CD8-positive, alpha-beta memory T cell (primary cell): ENCODE measurements at regions not wholly inside any gene's neighbourhood (a gene's known extent, or its start where the extent isn't known, plus 50 kb on each side); places are given as distances from the start of the nearest gene placed in this dataset.

ENCODE experiments used
- CTCF ChIA-PET: fragments of 350-600 bp; sonication (Branson Sonifier 250); formaldehyde crosslinking; loops from one replicate; lab custom pipeline; 2021; ENCODE audit warnings: antibody characterized with exemption; lab: Charles Lee
- POLR2A ChIA-PET: fragments of 350-600 bp; sonication (Branson Sonifier 250); formaldehyde crosslinking; loops from one replicate; lab custom pipeline; 2021; ENCODE audit warnings: antibody characterized with exemption; lab: Charles Lee
- DNase-seq, 5 donors: peaks; one replicate each; pipeline versions ENCODE4 v3.0.0 to v3.0.0-alpha.2; 2020 to 2022; ENCODE audit warnings: mixed read lengths in 1 of 5
- H3K27ac ChIP-seq: one replicate; pipeline ENCODE4 v1.7.0; 2013; ENCODE audit warnings: low read depth, mild to moderate bottlenecking, low read length, moderate library complexity
- H3K27me3 ChIP-seq: 2 replicates; pipeline ENCODE4 v1.7.0; 2013; ENCODE audit warnings: low read length, mild to moderate bottlenecking; ENCODE audit not compliant: insufficient read depth, poor library complexity, severe bottlenecking
- H3K36me3 ChIP-seq: 2 replicates; pipeline ENCODE4 v1.7.0; 2013; ENCODE audit warnings: mild to moderate bottlenecking, low read length, moderate library complexity; ENCODE audit not compliant: insufficient read depth
- H3K4me1 ChIP-seq: 2 replicates; pipeline ENCODE4 v1.7.0; 2013; ENCODE audit warnings: mild to moderate bottlenecking, low read length, moderate library complexity; ENCODE audit not compliant: insufficient read depth
- H3K4me3 ChIP-seq: 2 replicates; pipeline ENCODE4 v1.7.0; 2013; ENCODE audit warnings: mild to moderate bottlenecking, low read length
- H3K9me3 ChIP-seq: 2 replicates; pipeline ENCODE4 v1.7.0; 2013; ENCODE audit warnings: mild to moderate bottlenecking, low read length
- H3K27ac Mint-ChIP-seq, 8 donors: one replicate each; pipeline ENCODE4 v1.8.0; 2020 to 2021; ENCODE audit warnings: mixed read lengths in 8 of 8, mild to moderate bottlenecking in 6 of 8, inconsistent platforms in 3 of 8, moderate library complexity in 3 of 8
- H3K27me3 Mint-ChIP-seq, 2 donors: one replicate each; pipeline ENCODE4 v1.8.0; 2020 to 2021; ENCODE audit warnings: mixed read lengths in 2 of 2, mild to moderate bottlenecking in 1 of 2, moderate library complexity in 1 of 2
- H3K36me3 Mint-ChIP-seq, 3 donors: one replicate each; pipeline ENCODE4 v1.8.0; 2020 to 2021; ENCODE audit warnings: mixed read lengths in 3 of 3, inconsistent platforms in 1 of 3, mild to moderate bottlenecking in 1 of 3
- H3K4me1 Mint-ChIP-seq, 3 donors: one replicate each; pipeline ENCODE4 v1.8.0; 2020 to 2021; ENCODE audit warnings: mixed read lengths in 3 of 3, inconsistent platforms in 1 of 3, mild to moderate bottlenecking in 1 of 3
- H3K4me3 Mint-ChIP-seq, 7 donors: one replicate each; pipeline ENCODE4 v1.8.0; 2020 to 2021; ENCODE audit warnings: mixed read lengths in 7 of 7, mild to moderate bottlenecking in 6 of 7, moderate library complexity in 4 of 7, inconsistent platforms in 2 of 7
- H3K9me3 Mint-ChIP-seq, 5 donors: one replicate each; pipeline ENCODE4 v1.8.0; 2020 to 2022; ENCODE audit warnings: mixed read lengths in 5 of 5, mild to moderate bottlenecking in 3 of 5, moderate library complexity in 2 of 5, inconsistent platforms in 1 of 5

- Histone ChIP-seq H3K4me3 (no peak overlapping the region), H3K27ac (no peak overlapping the region), H3K27me3 (no peaks in the 10 kb centered on the region), H3K4me1 (no peaks in the 10 kb centered on the region), H3K36me3 (no peaks in the 10 kb centered on the region), H3K9me3 (no peaks in the 10 kb centered on the region)
- Mint-ChIP-seq H3K27me3 (peaks cover 5 to 9% of the 10 kb centered on the region in 2 donors), H3K4me1 (no peaks in the 10 kb centered on the region), H3K27ac (no peak overlapping the region), H3K4me3 (no peak overlapping the region), H3K9me3 (no peaks in the 10 kb centered on the region), H3K36me3 (no peaks in the 10 kb centered on the region)
- ChIA-PET POLR2A (no interaction called here), CTCF (no interaction called here)
- no peak for DNase-seq
These were observed 124.4 kb upstream of the FOXQ1 start for GRCh38 chr6:1187293-1188131.

- Mint-ChIP-seq H3K27ac (no peak overlapping the region), H3K4me3 (no peak overlapping the region), H3K27me3 (peaks cover 2 to 10% of the 10 kb centered on the region in 2 donors), H3K36me3 (no peaks in the 10 kb centered on the region), H3K4me1 (no peaks in the 10 kb centered on the region), H3K9me3 (no peaks in the 10 kb centered on the region)
- H3K4me1 ChIP-seq = no peaks in the 10 kb centered on the region
- ChIA-PET CTCF (no interaction called here), POLR2A (no interaction called here)
- no peak overlapping the region for H3K4me3 ChIP-seq
- no peaks in the 10 kb centered on the region for H3K27me3 ChIP-seq
- DNase-seq = no peak
- no peak overlapping the region for H3K27ac ChIP-seq
- no peaks in the 10 kb centered on the region for H3K9me3 ChIP-seq
- no peaks in the 10 kb centered on the region for H3K36me3 ChIP-seq
These were observed 127.6 kb upstream of the FOXQ1 start for GRCh38 chr6:1184318-1184717.

- H3K27me3 ChIP-seq = no peaks in the 10 kb centered on the region
- ChIA-PET CTCF (no interaction called here), POLR2A (no interaction called here)
- no peak overlapping the region for H3K27ac ChIP-seq
- no peaks in the 10 kb centered on the region for H3K36me3 ChIP-seq
- no peaks in the 10 kb centered on the region for H3K4me1 Mint-ChIP-seq
- no peaks in the 10 kb centered on the region for H3K36me3 Mint-ChIP-seq
- DNase-seq = no peak
- H3K27ac Mint-ChIP-seq = no peak overlapping the region
- H3K4me1 ChIP-seq = no peaks in the 10 kb centered on the region
- H3K27me3 Mint-ChIP-seq = peaks cover 5 to 13% of the 10 kb centered on the region in 2 donors
- H3K4me3 ChIP-seq = no peak overlapping the region
- no peaks in the 10 kb centered on the region for H3K9me3 ChIP-seq
- H3K9me3 Mint-ChIP-seq = no peaks in the 10 kb centered on the region
- H3K4me3 Mint-ChIP-seq = no peak overlapping the region
These were observed 129.0 kb upstream of the FOXQ1 start for GRCh38 chr6:1182722-1183521.

- H3K4me1 Mint-ChIP-seq = no peaks in the 10 kb centered on the region
- CTCF ChIA-PET = no interaction called here
- POLR2A ChIA-PET = no interaction called here
These were observed 129.8 kb upstream of the FOXQ1 start for GRCh38 chr6:1181939-1182605.

GRCh38 chr6:1179571-1180459 lies 132.1 kb upstream of the FOXQ1 start:
- H3K4me1 ChIP-seq = no peaks in the 10 kb centered on the region
- Mint-ChIP-seq H3K4me1 (no peaks in the 10 kb centered on the region), H3K9me3 (no peaks in the 10 kb centered on the region), H3K27me3 (peaks cover 5 to 28% of the 10 kb centered on the region in 2 donors), H3K27ac (no peak overlapping the region), H3K36me3 (no peaks in the 10 kb centered on the region), H3K4me3 (no peak overlapping the region)
- H3K27me3 ChIP-seq = no peaks in the 10 kb centered on the region
- H3K4me3 ChIP-seq = no peak overlapping the region
- ChIA-PET CTCF (no interaction called here), POLR2A (no interaction called here)
- no peak for DNase-seq
- H3K9me3 ChIP-seq = no peaks in the 10 kb centered on the region
- no peaks in the 10 kb centered on the region for H3K36me3 ChIP-seq
- no peak overlapping the region for H3K27ac ChIP-seq

More at GRCh38 chr6:1181939-1182605, 129.8 kb upstream of the FOXQ1 start:
- Mint-ChIP-seq H3K4me3 (no peak overlapping the region), H3K27ac (no peak overlapping the region), H3K9me3 (no peaks in the 10 kb centered on the region), H3K36me3 (no peaks in the 10 kb centered on the region), H3K27me3 (peaks cover 5 to 19% of the 10 kb centered on the region in 2 donors)
- Histone ChIP-seq H3K27me3 (no peaks in the 10 kb centered on the region), H3K27ac (no peak overlapping the region), H3K36me3 (no peaks in the 10 kb centered on the region), H3K4me3 (no peak overlapping the region), H3K4me1 (no peaks in the 10 kb centered on the region), H3K9me3 (no peaks in the 10 kb centered on the region)
- DNase-seq = no peak

- CTCF ChIA-PET = no interaction called here
- Mint-ChIP-seq H3K9me3 (no peaks in the 10 kb centered on the region), H3K4me1 (no peaks in the 10 kb centered on the region), H3K4me3 (no peak overlapping the region), H3K27me3 (peaks cover 5 to 28% of the 10 kb centered on the region in 2 donors), H3K36me3 (no peaks in the 10 kb centered on the region), H3K27ac (no peak overlapping the region)
- no peaks in the 10 kb centered on the region for H3K36me3 ChIP-seq
- H3K27me3 ChIP-seq = no peaks in the 10 kb centered on the region
- H3K27ac ChIP-seq = no peak overlapping the region
- POLR2A ChIA-PET = no interaction called here
- no peak overlapping the region for H3K4me3 ChIP-seq
- H3K4me1 ChIP-seq = no peaks in the 10 kb centered on the region
- no peaks in the 10 kb centered on the region for H3K9me3 ChIP-seq
- no peak for DNase-seq
These were observed 133.3 kb upstream of the FOXQ1 start for GRCh38 chr6:1178590-1178989.

- CTCF ChIA-PET = no interaction called here
- POLR2A ChIA-PET = no interaction called here
- H3K4me3 ChIP-seq = no peak overlapping the region
- Mint-ChIP-seq H3K9me3 (peaks cover 0 to 2% (median 0%) of the 10 kb centered on the region in 5 donors), H3K4me3 (no peak overlapping the region), H3K27me3 (peaks cover 5 to 25% of the 10 kb centered on the region in 2 donors), H3K27ac (no peak overlapping the region), H3K4me1 (no peaks in the 10 kb centered on the region), H3K36me3 (no peaks in the 10 kb centered on the region)
- no peak for DNase-seq
- no peaks in the 10 kb centered on the region for H3K9me3 ChIP-seq
- no peaks in the 10 kb centered on the region for H3K27me3 ChIP-seq
- H3K4me1 ChIP-seq = no peaks in the 10 kb centered on the region
- no peak overlapping the region for H3K27ac ChIP-seq
- H3K36me3 ChIP-seq = no peaks in the 10 kb centered on the region
These were observed 135.3 kb upstream of the FOXQ1 start for GRCh38 chr6:1176567-1176966.
